ENCODE measurements at regions not wholly inside any gene's neighbourhood (a gene's known extent, or its start where the extent isn't known, plus 50 kb on each side); places are given as distances from the start of the nearest gene placed in this dataset.

DNA sequence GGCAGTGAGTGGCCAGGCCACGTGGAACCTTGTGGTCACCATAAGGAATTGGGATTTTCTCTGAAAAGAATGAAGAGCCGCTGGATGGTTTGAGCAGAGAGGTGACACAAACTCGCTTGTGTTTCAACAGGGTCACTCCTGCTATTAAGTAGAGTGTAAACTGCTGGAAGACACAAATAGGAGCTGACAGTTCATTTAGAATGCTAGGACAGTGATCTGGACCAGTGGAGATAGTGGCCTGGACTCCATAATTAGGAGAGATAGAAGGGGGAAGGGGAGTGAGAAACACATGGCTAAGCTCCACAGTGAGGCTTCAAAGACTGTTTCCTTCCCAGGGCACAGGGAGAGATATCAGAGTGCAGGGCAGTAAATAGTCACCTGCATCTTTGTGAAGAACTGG is 381.1 kb upstream of the ST6GAL2 start:
- TF ChIP-seq, protein P1, sequence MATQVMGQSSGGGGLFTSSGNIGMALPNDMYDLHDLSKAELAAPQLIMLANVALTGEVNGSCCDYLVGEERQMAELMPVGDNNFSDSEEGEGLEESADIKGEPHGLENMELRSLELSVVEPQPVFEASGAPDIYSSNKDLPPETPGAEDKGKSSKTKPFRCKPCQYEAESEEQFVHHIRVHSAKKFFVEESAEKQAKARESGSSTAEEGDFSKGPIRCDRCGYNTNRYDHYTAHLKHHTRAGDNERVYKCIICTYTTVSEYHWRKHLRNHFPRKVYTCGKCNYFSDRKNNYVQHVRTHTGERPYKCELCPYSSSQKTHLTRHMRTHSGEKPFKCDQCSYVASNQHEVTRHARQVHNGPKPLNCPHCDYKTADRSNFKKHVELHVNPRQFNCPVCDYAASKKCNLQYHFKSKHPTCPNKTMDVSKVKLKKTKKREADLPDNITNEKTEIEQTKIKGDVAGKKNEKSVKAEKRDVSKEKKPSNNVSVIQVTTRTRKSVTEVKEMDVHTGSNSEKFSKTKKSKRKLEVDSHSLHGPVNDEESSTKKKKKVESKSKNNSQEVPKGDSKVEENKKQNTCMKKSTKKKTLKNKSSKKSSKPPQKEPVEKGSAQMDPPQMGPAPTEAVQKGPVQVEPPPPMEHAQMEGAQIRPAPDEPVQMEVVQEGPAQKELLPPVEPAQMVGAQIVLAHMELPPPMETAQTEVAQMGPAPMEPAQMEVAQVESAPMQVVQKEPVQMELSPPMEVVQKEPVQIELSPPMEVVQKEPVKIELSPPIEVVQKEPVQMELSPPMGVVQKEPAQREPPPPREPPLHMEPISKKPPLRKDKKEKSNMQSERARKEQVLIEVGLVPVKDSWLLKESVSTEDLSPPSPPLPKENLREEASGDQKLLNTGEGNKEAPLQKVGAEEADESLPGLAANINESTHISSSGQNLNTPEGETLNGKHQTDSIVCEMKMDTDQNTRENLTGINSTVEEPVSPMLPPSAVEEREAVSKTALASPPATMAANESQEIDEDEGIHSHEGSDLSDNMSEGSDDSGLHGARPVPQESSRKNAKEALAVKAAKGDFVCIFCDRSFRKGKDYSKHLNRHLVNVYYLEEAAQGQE (IDR thresholded peaks at IDR 0.05; ENCODE audit: insufficient read depth in 1 of 2, low read depth in 2 of 2, low read length in 2 of 2) = no peak
- TF ChIP-seq SIN3A (IDR thresholded peaks at IDR 0.05; ENCODE audit: borderline replicate concordance, insufficient read depth, low read length) (no peak), TAF1 (IDR thresholded peaks at IDR 0.05; ENCODE audit: borderline replicate concordance, insufficient read depth, low read length) (no peak), FOXP2 (optimal IDR thresholded peaks at IDR 0.05; ENCODE audit: borderline replicate concordance, extremely low read depth, extremely low read length, insufficient read depth) (no peak), POLR2AphosphoS5 (IDR thresholded peaks at IDR 0.05; ENCODE audit: low read depth, low read length) (no peak)

DNA sequence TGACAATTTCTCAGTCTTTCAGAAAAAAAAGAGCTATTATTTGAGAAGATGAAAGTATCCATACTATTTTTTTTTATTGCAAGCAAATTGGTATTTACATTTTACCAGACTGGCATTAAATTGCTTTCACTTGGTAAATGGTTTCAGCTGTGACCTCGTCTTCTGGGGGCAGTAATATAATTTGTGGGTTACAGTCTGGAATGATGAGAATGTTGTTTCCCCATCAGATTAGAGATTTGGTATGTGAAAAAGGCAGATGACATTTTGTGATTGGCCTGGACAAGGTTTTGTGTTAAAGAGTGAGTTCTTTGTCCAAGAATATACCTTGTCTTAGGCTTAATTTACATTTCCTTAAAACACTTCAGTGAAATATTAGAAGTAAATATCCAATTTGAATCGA is 390.1 kb upstream of the ST6GAL2 start:
- TF ChIP-seq, protein P1 (IDR thresholded peaks at IDR 0.05; ENCODE audit: insufficient read depth in 1 of 2, low read depth in 2 of 2, low read length in 2 of 2) = no peak
- TF ChIP-seq SIN3A (IDR thresholded peaks at IDR 0.05; ENCODE audit: borderline replicate concordance, insufficient read depth, low read length) = no peak
- no peak for TF ChIP-seq POLR2AphosphoS5 (IDR thresholded peaks at IDR 0.05; ENCODE audit: low read depth, low read length)
- no peak for TF ChIP-seq TAF1 (IDR thresholded peaks at IDR 0.05; ENCODE audit: borderline replicate concordance, insufficient read depth, low read length)
- no peak for TF ChIP-seq FOXP2 (optimal IDR thresholded peaks at IDR 0.05; ENCODE audit: borderline replicate concordance, extremely low read depth, extremely low read length, insufficient read depth)

DNA sequence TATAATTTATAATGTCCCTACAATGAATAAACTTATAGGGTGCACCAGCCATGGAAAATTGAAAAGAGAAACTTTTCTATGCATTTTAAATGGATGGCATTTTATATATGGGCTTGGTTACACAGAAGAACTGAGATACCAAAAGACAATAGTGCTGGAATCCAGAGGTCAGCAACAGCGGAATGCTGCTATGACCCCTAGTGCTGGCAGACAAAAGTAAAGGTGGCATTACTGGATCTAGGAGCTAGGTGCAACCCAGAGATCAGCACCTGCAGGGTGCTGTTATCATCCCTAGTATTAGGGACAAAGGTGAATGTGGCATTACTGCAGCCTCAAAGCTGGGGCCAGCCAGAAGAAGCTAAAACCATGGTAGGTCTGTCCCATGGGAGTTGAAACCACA is 392.7 kb upstream of the ST6GAL2 start:
- TF ChIP-seq POLR2AphosphoS5 (IDR thresholded peaks at IDR 0.05; ENCODE audit: low read depth, low read length) (no peak), FOXP2 (optimal IDR thresholded peaks at IDR 0.05; ENCODE audit: borderline replicate concordance, extremely low read depth, extremely low read length, insufficient read depth) (no peak), TAF1 (IDR thresholded peaks at IDR 0.05; ENCODE audit: borderline replicate concordance, insufficient read depth, low read length) (no peak), SIN3A (IDR thresholded peaks at IDR 0.05; ENCODE audit: borderline replicate concordance, insufficient read depth, low read length) (no peak)
- TF ChIP-seq, protein P1 (IDR thresholded peaks at IDR 0.05; ENCODE audit: insufficient read depth in 1 of 2, low read depth in 2 of 2, low read length in 2 of 2) = no peak

DNA sequence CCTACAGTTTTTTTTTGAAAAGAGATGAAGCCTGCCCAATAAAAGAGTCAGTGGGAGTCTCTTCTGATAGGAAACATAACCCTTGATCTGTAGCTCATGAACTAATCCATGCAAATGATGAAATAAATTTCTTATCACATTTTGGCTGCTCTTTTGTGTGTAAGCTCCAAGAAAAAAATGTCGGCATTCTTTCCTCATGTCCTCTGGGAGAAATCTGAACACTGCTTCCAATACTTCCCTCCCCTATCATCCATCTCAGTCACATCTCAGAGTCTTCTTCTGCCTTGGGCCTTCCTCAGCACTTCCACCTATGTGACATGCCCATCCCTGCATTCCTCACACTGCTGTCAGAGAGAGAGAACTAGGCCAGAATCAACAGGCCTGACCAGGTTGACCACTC is 395.7 kb upstream of the ST6GAL2 start:
- TF ChIP-seq, protein P1 (IDR thresholded peaks at IDR 0.05; ENCODE audit: insufficient read depth in 1 of 2, low read depth in 2 of 2, low read length in 2 of 2) = no peak
- TF ChIP-seq POLR2AphosphoS5 (IDR thresholded peaks at IDR 0.05; ENCODE audit: low read depth, low read length) (no peak), TAF1 (IDR thresholded peaks at IDR 0.05; ENCODE audit: borderline replicate concordance, insufficient read depth, low read length) (no peak), FOXP2 (optimal IDR thresholded peaks at IDR 0.05; ENCODE audit: borderline replicate concordance, extremely low read depth, extremely low read length, insufficient read depth) (no peak), SIN3A (IDR thresholded peaks at IDR 0.05; ENCODE audit: borderline replicate concordance, insufficient read depth, low read length) (no peak)

DNA sequence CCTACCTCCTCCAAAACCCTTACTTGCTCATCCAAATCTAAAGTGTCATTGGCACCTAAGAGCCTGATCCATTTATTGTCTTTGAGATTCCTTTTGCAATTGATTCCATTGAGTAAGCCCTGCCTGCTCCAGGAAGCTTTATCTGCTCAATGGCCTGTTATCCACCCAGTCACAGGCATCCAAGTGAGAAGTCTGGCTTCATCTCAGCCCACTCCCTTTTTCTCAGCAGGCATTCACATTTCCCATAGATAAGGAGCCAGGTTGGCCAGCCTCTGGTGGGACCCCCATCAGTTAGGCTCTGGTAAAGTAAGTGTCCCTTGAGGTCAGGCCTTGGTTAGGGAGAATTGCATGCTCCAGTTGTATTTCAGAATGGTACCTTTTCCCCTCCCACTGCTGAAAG is 396.2 kb upstream of the ST6GAL2 start:
- TF ChIP-seq POLR2AphosphoS5 (IDR thresholded peaks at IDR 0.05; ENCODE audit: low read depth, low read length) = no peak
- no peak for TF ChIP-seq SIN3A (IDR thresholded peaks at IDR 0.05; ENCODE audit: borderline replicate concordance, insufficient read depth, low read length)
- TF ChIP-seq, protein P1 (IDR thresholded peaks at IDR 0.05; ENCODE audit: insufficient read depth in 1 of 2, low read depth in 2 of 2, low read length in 2 of 2) = no peak
- TF ChIP-seq TAF1 (IDR thresholded peaks at IDR 0.05; ENCODE audit: borderline replicate concordance, insufficient read depth, low read length) = no peak
- TF ChIP-seq FOXP2 (optimal IDR thresholded peaks at IDR 0.05; ENCODE audit: borderline replicate concordance, extremely low read depth, extremely low read length, insufficient read depth) = no peak
